ENCODE measurements at regions not wholly inside any gene's neighbourhood (a gene's known extent, or its start where the extent isn't known, plus 50 kb on each side); places are given as distances from the start of the nearest gene placed in this dataset.
"Not testable (repeated sequence)": the region's sequence is repeated elsewhere in the genome, so short reads cannot be mapped to it uniquely, and the experiment has no call there.

DNA sequence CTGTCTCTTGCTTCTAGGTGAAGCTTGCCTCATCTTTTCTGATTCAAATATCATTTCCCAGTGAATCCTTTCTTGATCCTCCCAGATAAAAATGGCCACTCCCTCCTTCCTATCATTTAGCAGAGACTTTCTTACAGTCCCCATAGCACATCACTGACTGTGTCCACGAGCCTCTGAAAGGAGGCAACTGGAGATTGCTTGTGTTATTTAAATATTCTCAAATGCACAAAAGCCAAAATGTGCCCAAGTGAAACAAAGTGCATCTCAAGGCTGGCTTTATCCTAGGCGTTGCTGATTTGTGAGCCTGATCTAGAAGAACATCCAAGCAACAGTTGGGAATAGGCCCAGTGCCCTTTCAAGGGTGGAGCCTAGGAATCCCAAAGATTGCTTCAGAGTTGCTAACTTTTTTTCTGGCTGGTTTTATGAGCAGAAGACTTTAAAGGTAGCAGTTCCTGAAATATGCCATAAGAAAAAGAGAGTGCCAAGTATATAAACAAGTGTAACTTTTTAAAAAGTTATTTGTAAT is 393.6 kb downstream of the CD83 start:
- peak in 1 of 42 donors; percentile 2 for DNase-seq
- intact Hi-C loops (cut with DNase I) = no loop called here

DNA sequence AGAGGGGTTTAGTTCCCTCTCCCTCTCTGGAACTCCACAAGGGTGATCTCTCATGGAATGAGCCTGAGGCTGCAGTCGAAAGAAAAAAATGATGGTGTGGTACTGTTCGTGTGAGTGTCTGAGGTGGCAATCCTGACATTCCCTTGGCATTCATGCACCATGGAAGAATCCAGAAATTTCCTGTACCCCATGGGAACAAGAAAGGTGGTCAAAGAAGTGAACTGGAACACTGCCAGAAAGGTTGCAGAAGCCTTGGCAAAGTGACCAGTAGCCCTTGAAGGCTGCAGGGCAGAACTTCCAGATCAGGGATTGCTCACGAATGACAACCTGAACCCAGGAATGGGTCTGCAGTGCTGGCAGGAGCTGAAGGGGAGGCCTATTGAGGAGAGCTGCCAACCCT is 394.7 kb downstream of the CD83 start:
- intact Hi-C loops (cut with DNase I) = no loop called here
- DNase-seq = peak in 1 of 42 donors; percentile 3

DNA sequence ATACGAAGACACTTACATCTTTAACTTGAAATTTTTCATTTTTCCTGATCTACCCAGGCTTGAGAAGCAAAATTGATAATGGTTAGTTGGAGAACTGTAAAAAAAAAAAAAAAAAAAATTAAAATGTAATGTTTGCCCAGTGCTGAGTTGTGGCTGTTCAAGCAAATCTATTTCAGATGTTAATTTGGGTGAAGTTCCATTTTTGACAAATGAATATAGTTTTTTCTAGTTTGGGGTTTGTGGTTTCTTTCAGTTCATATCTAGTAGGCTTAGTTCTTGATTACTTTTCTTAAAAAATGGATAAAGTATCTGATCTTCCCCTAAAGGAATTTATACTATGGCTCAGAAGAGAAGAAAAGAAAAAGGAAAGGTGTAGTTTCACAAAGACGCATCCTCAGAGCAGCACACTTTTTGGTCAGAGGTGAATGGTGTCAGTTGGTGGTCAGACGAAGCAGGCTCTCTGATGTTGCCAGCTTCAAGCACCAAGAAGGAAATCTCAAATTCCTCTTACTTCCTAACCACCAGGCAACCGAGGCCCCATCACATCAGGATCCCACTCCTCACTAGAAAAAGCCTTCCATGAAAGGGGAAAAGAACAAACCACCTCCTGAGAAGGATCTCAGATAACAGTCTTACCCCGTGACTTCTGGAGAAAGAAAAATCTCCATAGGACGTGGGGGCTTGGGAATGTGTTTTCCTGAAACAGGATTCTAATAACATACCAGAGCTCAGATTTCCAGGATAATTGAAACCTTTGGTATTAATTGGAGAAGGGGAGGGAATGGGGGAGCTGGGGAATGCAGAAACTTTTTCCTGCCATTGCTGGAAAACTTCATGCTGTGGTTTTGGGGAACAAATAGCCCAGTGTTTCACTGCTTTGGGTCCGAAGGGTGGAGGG is 396.2 kb downstream of the CD83 start:
- intact Hi-C loops (cut with DNase I) = no loop called here
- no peak for DNase-seq

DNA sequence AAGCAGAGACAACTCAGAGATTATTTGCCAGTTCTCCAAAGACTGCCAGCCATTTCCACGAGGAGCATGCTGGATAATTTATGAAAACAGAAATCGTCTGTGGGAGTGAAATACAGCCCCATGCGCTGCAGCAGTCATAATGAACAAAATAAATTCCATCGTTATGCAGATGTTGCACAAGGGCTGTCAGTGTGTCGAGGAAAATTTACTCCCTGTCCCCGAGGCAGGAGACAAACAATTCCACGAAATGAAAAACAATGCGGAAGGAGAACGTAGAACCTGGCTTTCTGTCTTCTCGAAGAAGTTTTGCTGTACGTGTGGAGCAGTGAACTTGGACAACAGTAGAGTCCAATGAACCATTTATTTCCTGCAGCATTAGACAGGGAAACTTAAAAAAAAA is 399.4 kb downstream of the CD83 start:
- peak in 1 of 42 donors; percentile 15 for DNase-seq
- intact Hi-C loops (cut with DNase I) = no loop called here

DNA sequence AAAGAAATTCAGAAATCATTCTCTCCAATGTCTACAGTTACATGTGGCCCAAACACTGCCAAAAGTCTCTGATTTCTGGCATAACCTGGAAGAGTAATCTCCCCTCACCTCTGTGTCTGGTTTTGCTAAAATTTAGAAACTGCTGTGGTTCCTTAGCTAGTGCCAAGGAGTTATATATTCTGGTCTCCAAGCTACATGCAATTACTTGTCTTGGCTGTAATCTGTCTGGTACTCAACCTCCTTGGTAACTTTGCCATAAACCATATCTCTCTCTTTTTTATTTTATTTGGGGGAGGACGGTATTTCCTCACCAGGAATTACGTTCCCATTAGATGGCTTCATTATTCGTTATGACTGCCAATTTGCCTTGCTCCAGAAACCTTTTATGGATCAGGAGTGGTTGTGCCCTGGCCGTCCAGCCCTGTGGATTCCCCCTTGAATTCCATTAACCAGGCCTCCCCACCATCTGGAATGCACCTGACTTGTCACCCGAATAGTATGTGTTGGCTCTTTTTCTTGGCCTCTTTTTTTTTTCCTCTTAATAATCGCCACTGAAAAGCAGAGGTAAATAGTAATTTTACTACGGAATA is 400.0 kb downstream of the CD83 start:
- DNase-seq = peak in 1 of 42 donors; percentile 2
- intact Hi-C loops (cut with DNase I) = no loop called here

DNA sequence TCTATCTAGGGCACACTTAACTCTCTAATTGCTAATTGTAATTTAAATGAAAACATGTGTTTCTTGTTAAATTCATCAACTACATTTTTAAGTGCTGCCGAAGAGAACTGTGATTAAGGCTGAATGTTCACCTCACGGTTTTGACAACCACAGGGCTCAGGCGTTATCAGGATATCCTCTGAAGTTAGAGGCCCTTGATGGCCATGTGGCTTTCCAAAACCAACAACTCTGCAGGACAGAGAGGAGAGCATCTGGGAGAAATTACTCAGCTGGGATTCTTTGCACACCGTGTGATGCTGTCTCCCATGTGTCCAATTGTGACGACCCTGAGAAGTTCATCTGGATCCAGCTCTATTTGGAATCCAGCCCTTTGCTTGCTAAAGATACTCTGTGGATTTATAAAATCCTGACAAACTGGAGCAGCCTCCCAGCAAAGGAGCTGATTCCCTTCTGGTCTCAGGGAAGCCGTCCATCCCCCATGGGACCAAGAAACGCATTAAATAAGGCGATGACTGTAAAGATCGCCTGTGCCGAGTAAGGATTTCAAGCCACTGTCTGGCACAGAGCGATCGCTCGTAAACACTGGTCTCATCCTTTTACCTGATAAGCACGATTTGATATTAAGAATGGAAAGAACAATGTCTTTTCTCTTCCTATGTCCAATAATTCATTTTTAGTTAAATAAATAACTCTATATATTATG is 401.1 kb downstream of the CD83 start:
- peak in 1 of 42 donors; percentile 12 for DNase-seq
- intact Hi-C loops (cut with DNase I) = no loop called here

DNA sequence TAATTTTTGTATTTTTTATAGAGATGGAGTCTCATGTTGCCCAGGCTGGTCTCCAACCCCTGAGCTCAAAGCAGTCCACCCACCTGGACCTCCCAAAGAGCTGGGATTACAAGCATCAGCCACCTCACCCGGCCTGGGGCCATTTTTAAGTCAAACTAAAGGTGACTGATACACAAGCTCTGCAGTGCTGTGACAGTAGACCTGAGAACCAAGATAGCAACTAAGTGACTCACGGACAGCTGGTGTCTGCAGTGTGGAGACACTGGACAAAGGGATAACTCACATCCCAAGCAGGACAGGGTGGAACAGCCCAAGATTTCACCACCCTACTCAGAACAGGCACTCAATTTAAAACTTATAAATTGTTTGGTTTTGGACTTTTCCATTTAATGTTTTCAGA is 402.5 kb downstream of the CD83 start:
- DNase-seq = no peak
- intact Hi-C loops (cut with DNase I) = no loop called here

DNA sequence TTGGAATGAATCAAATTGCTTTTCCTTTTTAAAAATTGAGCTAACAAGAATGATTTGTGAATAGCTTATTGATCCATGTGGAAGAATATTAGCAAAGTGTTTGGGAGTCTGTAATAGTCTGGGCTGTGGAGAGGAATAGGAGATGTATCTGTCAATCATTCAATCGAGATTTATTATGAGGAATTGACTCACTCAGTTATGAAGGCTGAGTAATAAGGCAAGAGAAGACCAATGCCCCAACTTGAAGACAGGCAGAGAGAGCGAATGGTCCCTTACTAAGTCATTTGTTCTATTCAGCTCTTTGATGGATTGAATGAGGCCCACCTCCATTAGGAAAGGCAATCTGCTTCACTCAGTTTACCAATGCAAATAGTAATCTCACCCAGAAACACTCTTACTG is 403.0 kb downstream of the CD83 start:
- no peak for DNase-seq
- intact Hi-C loops (cut with DNase I) = no loop called here

DNA sequence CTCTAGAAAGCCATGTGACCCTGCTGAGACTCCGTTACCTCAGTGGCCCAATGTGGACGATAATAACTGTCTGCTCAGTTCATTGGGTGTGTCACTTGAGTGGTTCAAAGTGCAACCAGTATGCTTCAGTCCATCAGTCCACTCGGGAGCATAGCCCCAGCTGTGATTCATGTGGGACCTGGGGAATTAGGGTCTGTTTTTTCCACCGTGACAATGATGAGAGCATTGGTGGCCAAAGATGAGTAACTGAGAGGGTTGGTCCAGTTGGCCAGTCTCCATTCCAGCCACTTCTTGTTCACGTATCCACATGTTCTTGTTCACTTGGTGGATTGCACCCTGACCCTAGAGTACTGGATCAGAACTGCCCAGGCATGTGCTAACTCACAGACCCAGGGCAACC is 403.6 kb downstream of the CD83 start:
- intact Hi-C loops (cut with DNase I) = no loop called here
- no peak for DNase-seq

DNA sequence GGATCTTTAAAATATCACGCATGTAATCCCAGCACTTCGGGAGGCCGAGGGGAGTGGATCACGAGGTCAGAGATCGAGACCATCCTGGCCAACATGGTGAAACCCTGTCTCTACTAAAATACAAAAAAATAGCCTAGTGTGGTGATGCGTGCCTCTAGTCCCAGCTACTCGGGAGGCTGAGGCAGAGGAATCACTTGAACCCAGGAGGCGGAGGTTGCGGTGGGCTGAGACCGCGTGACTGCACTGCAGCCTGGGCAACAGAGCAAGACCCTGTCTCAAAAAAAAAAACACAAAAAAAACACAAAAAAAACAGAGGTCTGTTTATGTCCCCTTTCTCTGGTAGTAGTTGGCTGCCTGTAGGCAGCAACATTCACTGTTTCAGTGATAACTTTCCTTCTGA is 404.3 kb downstream of the CD83 start:
- DNase-seq; intact Hi-C loops (cut with DNase I): not testable (repeated sequence)

DNA sequence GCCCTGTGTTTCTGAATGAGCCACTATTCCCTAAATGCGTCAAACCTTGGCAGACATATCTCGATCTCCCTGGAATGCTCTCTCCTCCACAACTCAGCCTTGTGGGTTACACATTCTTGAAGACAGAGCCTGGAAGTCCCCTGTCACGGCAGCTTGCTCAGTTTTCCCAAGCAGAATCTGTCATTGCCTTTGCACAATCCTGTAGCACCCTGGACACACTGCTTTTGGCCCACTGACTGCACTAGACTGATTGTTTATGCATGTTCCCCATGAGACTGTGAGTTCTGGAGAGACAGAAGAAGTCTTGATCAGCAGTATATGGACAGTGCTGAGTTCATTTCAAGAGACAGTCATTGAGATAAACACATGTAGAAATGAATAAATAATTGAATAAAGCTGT is 406.7 kb downstream of the CD83 start:
- no peak for DNase-seq

DNA sequence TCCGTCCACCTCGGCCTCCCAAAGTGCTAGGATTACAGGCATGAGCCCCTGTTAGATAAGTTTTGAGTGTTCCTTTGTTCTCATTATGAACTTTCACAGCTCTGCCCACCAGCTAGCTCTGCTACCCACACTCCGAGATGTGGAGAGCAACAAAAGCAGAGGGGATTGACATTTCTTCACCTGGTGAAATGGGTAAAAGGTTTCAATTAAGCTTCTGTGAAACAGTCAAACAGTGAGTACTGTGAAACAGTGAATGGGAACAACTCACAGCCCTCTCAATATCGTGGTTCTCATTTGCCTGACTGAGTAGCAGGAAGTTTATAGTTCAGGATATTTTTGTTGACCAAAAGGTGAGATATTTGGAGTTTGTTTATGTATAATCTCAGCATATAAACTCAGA is 412.8 kb downstream of the CD83 start:
- intact Hi-C loops (cut with DNase I) = no loop called here
- peak in 1 of 42 donors; percentile 12 for DNase-seq

More for the DNA sequence above, 406.7 kb downstream of the CD83 start:
- intact Hi-C loops (cut with DNase I) = no loop called here

DNA sequence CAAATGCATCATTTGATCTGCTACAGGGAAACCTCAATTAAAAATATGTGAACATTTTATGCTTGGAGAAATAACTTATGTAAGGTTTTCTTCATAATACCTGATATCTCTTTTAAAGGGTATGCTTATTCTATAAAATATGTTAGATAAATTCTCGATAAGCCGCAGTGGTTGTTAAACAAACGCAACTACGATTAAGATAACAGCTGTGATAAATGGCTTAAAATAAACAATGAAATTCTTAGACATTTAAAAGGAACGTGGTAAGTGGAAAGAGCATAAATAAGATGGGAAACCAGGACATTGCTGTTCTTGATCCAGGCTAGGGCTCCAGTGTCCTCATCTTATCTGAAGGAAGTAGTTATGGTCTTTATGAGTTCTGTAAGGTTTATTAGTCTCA is 415.9 kb downstream of the CD83 start:
- no peak for DNase-seq
- intact Hi-C loops (cut with DNase I) = no loop called here

DNA sequence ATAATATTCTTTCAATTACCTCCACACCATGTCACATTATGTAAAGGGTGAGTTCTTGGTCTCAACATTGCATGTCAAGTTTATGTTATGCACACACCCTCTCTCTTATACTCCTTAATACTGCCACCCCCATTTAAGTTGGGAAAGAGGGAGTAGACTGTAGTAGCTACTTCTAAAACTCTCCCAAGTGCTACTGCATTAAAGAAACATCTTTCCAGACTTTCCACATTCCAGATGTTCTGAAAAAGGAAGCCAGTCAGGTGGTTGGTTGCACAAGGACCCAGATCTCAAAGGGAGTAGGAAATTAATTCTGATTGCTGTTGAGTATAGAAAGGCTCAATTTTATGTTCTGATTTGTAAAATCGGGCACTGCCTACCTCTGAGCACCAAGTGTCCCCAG is 419.5 kb downstream of the CD83 start:
- DNase-seq = no peak
- intact Hi-C loops (cut with DNase I) = no loop called here

DNA sequence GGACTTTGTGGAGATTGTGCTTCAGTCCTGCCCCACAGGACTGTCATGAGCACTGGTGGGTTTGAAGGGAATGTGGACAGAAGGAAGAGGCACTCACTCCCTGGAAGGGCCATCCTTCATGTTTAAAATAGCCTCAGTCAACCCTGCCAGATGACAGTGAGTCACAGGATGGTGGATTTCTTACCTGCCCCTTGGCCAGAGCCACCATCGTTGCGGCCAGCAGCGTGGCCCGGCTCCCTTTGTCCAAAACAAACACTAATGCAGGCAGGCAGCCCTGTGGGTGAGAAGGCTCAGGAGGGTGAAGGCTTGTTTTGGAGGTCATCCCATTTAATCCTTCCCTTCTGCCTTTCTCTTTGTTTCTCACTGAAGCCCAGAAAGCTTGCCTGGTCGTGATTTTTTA is 422.7 kb downstream of the CD83 start:
- DNase-seq = no peak

DNA sequence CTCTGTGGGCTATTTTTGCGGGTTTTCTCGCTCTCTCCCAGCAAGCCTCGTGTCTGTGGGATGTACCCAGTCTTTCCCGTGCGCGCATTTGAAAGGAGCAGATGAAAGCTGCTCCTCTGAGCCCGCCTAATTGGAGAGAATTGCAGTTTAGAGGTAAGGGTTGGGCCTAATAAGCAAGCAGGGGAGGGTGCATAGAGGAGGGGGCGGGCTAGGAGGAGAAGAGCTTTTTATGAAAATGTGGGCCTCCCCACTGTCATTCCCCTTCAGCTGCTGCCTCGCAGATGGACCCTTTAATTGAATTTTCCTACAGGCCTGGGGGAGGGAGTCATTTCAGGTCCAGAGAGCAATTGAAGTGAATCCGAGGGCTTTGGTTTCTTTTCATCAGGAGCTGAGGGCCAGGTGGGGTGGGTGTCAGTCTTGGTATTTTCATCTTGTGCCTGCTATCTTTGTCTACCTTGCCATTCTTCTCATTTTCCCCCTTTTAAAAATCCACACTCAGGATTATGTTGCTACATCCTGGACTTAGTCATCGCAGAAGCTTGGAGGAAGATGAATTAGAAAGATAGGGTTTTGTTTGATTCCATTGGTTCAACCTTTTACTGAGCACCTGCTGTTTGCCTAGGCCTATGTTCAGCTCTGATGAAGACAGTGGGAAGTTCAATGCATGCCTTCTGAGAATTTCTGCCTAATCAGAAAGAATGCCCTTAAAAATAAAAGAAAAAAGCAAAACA is 423.4 kb downstream of the CD83 start:
- intact Hi-C loops (cut with DNase I) = no loop called here
- no peak for DNase-seq

More for the DNA sequence above, 422.7 kb downstream of the CD83 start:
- intact Hi-C loops (cut with DNase I) = no loop called here

DNA sequence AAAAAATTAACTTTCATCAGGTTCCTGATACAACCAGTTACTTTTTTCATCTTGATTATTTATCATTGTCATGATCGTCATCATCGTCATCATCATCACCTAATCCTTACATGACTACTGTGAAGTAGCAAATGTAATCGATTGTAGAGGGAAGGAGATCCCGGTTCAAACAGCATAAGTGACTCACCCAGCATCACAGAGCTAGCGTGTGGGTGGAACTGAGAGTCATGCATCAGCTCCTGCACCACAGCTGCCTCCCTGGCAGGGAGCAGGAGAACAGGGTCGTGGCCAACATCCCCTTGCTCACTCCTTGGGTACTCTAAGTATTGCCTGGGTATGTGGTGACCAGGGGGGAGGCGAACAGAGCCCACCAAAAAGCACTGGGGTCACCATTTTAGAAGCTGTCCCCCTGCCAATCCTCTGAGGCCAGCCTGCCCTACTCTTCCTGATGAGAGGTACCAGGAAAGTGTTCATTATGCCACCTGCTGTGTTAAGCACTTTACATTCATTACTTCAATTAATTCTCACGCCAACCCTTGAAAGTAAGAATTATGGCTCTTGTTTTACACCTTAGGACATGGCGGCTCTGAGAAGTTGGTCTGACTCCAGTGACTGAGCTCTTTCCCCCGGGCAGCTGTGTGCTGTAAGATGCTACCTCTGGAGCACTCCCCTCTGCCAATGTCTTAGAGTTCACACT is 425.2 kb downstream of the CD83 start:
- DNase-seq = peak; percentile 21 to 90 (median 65)
- intact Hi-C loops (cut with DNase I) = no loop called here

DNA sequence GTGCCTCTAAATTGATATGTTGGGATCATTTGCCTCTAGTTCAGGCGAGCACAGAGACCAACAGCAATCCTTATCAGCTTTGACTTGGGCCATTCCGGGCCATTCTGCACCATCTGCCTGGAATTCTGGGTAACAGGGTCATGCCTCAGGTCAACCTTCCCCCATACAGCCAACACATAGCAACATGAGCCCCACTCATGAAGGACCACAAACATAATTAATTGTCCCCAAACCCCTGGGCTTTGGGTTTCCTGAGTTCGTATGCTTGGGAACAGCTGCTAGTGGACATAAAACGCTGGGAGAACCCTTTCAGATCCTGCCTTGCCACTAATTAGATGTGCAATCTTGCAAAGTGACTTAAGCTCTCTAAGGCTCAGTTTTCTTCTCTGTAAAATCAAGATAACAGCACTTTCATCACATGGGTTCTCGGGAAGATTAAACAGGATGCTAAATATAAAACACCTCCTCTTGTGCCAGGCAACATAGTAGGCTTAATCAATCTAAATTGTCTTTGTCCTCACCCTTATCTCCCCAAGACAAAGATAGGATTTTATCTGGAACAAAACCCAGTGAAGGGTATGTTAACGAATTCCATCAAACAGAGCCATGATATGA is 426.5 kb downstream of the CD83 start:
- intact Hi-C loops (cut with DNase I) = no loop called here

More for the DNA sequence above, 426.5 kb downstream of the CD83 start:
- no peak for DNase-seq

All from head of caudate nucleus (tissue), 42 donors.